D721Med (cell line): ENCODE measurements at regions not wholly inside any gene's neighbourhood (a gene's known extent, or its start where the extent isn't known, plus 50 kb on each side); places are given as distances from the start of the nearest gene placed in this dataset.

Experiments
- DNase-seq: peaks from one replicate; pipeline ENCODE4 v3.0.0; 2011; ENCODE audit warnings: low spot score; ENCODE audit not compliant: insufficient read length
- FAIRE-seq: peaks from 2 replicates; lab custom pipeline; 2011; peaks lifted over from hg19 to GRCh38; lab: Jason Lieb, UNC
- CTCF ChIP-seq: IDR thresholded peaks from 2 replicates; pipeline ENCODE4 v1.5.1; 2012; ENCODE audit warnings: mild to moderate bottlenecking, control low read depth; ENCODE audit not compliant: insufficient read depth; ENCODE audit errors: missing control alignments

GRCh38 chr12:92359581-92360209 lies 214.0 kb upstream of the BTG1 start:
- DNase-seq (no peak), FAIRE-seq (no peak)
- TF ChIP-seq CTCF, result no peak

- FAIRE-seq (no peak), DNase-seq (no peak)
- TF ChIP-seq CTCF, result no peak
Observed at GRCh38 chr12:92357584-92358261, 212.1 kb upstream of the BTG1 start.

GRCh38 chr12:92356425-92356824 lies 210.8 kb upstream of the BTG1 start:
- no peak for TF ChIP-seq CTCF
- DNase-seq, result no peak
- no peak for FAIRE-seq

GRCh38 chr12:92349635-92350034 lies 204.0 kb upstream of the BTG1 start:
- DNase-seq, result no peak
- no peak for TF ChIP-seq CTCF
- FAIRE-seq, result no peak

GRCh38 chr12:92342574-92342973 lies 196.9 kb upstream of the BTG1 start:
- DNase-seq (no peak), FAIRE-seq (no peak)
- no peak for TF ChIP-seq CTCF

- FAIRE-seq (no peak), DNase-seq (no peak)
- TF ChIP-seq CTCF, result no peak
Observed at GRCh38 chr12:92341065-92341668, 195.5 kb upstream of the BTG1 start.
